ENCODE measurements at regions not wholly inside any gene's neighbourhood (a gene's known extent, or its start where the extent isn't known, plus 50 kb on each side); places are given as distances from the start of the nearest gene placed in this dataset.
"Not testable (repeated sequence)": the region's sequence is repeated elsewhere in the genome, so short reads cannot be mapped to it uniquely, and the experiment has no call there.

- POLR2A ChIA-PET, result no interaction called here
- H3K36me3 Mint-ChIP-seq (ENCODE audit: low read depth), result no peaks in the 10 kb centered on the region
- CTCF ChIA-PET, result no interaction called here
- no peak overlapping the region for H3K4me3 Mint-ChIP-seq
- no peak for ATAC-seq
- DNase-seq, result no peak
- intact Hi-C loops (cut with DNase I, micrococcal nuclease), result no loop called here
- no peaks in the 10 kb centered on the region for H3K27me3 Mint-ChIP-seq
- no peaks in the 10 kb centered on the region for H3K9me3 Mint-ChIP-seq (ENCODE audit: low read depth)
- H3K4me1 Mint-ChIP-seq, result no peaks in the 10 kb centered on the region
- no peak overlapping the region for H3K27ac Mint-ChIP-seq
These were observed 53.1 kb downstream of the GGTLC2 start for GRCh38 chr22:22697377-22698117.

- intact Hi-C loops (cut with DNase I, micrococcal nuclease), result no loop called here
- Mint-ChIP-seq H3K4me1 (no peaks in the 10 kb centered on the region), H3K9me3 (ENCODE audit: low read depth) (no peaks in the 10 kb centered on the region), H3K4me3 (no peak overlapping the region), H3K36me3 (ENCODE audit: low read depth) (no peaks in the 10 kb centered on the region), H3K27me3 (no peaks in the 10 kb centered on the region), H3K27ac (no peak overlapping the region)
- ATAC-seq, result no peak
- CTCF ChIA-PET, result interaction anchor here (0.6 kb wide), 1 partner anchor 240 kb away, joined by 3 read pairs; no protein-coding TSS in a partner anchor
- POLR2A ChIA-PET, result no interaction called here
- DNase-seq, result no peak
These were observed 53.9 kb downstream of the GGTLC2 start for GRCh38 chr22:22698263-22698750.

- ChIA-PET POLR2A (no interaction called here), CTCF (interaction anchor here (0.9 to 1.0 kb wide), 2 partner anchors 9 to 13 kb away, joined by 3 to 5 read pairs; no protein-coding TSS in a partner anchor)
- Mint-ChIP-seq H3K4me1 (no peaks in the 10 kb centered on the region), H3K27ac (no peak overlapping the region), H3K36me3 (ENCODE audit: low read depth) (no peaks in the 10 kb centered on the region), H3K9me3 (ENCODE audit: low read depth) (no peaks in the 10 kb centered on the region), H3K27me3 (no peaks in the 10 kb centered on the region), H3K4me3 (no peak overlapping the region)
- intact Hi-C loops (cut with DNase I, micrococcal nuclease), result no loop called here
- no peak for DNase-seq
- no peak for ATAC-seq
These were observed 56.2 kb downstream of the GGTLC2 start for GRCh38 chr22:22700631-22701030.

- intact Hi-C loops (cut with DNase I, micrococcal nuclease); H3K27ac Mint-ChIP-seq: not testable (repeated sequence)
- CTCF ChIA-PET, result interaction anchor here (0.9 to 1.6 kb wide), 2 partner anchors 8 kb away, joined by 4 to 5 read pairs; no protein-coding TSS in a partner anchor
These were observed 57.1 kb downstream of the GGTLC2 start for GRCh38 chr22:22701557-22701956.

GRCh38 chr22:22702237-22703202, 58.1 kb downstream of the GGTLC2 start:
- peak; percentile 33 for DNase-seq

More at GRCh38 chr22:22701557-22701956, 57.1 kb downstream of the GGTLC2 start:
- DNase-seq; H3K27me3 Mint-ChIP-seq; H3K36me3 Mint-ChIP-seq (ENCODE audit: low read depth); H3K4me1 Mint-ChIP-seq; H3K4me3 Mint-ChIP-seq; H3K9me3 Mint-ChIP-seq (ENCODE audit: low read depth); POLR2A ChIA-PET; ATAC-seq: not testable (repeated sequence)

GRCh38 chr22:22703203-22703570, 58.8 kb downstream of the GGTLC2 start:
- ATAC-seq, result no peak
- no peak for DNase-seq
- Mint-ChIP-seq H3K36me3 (ENCODE audit: low read depth) (no peaks in the 10 kb centered on the region), H3K4me1 (no peaks in the 10 kb centered on the region), H3K27ac (no peak overlapping the region), H3K27me3 (no peaks in the 10 kb centered on the region), H3K4me3 (no peak overlapping the region), H3K9me3 (ENCODE audit: low read depth) (no peaks in the 10 kb centered on the region)
- ChIA-PET CTCF (interaction anchor here (0.6 to 1.6 kb wide), 3 partner anchors 10 to 174 kb away, joined by 3 to 4 read pairs (median 3); no protein-coding TSS in a partner anchor), POLR2A (no interaction called here)
- intact Hi-C loops (cut with DNase I, micrococcal nuclease), result no loop called here

More at GRCh38 chr22:22702237-22703202, 58.1 kb downstream of the GGTLC2 start:
- no peak for ATAC-seq
- POLR2A ChIA-PET, result no interaction called here
- no peaks in the 10 kb centered on the region for H3K36me3 Mint-ChIP-seq (ENCODE audit: low read depth)
- no peak overlapping the region for H3K4me3 Mint-ChIP-seq
- CTCF ChIA-PET, result interaction anchor here (0.6 to 1.6 kb wide), 5 partner anchors 9 to 550 kb away, joined by 3 to 4 read pairs (median 3); no protein-coding TSS in a partner anchor
- intact Hi-C loops (cut with DNase I, micrococcal nuclease), result no loop called here
- H3K9me3 Mint-ChIP-seq (ENCODE audit: low read depth), result no peaks in the 10 kb centered on the region
- no peaks in the 10 kb centered on the region for H3K27me3 Mint-ChIP-seq
- no peaks in the 10 kb centered on the region for H3K4me1 Mint-ChIP-seq
- no peak overlapping the region for H3K27ac Mint-ChIP-seq

- no peak overlapping the region for H3K27ac Mint-ChIP-seq
- H3K27me3 Mint-ChIP-seq, result no peaks in the 10 kb centered on the region
- ChIA-PET POLR2A (no interaction called here), CTCF (interaction anchor here (1.5 kb wide), 1 partner anchor 42 kb away, joined by 4 read pairs; no protein-coding TSS in a partner anchor)
- no peaks in the 10 kb centered on the region for H3K9me3 Mint-ChIP-seq (ENCODE audit: low read depth)
- no peak for DNase-seq
- no peaks in the 10 kb centered on the region for H3K4me1 Mint-ChIP-seq
- intact Hi-C loops (cut with DNase I, micrococcal nuclease), result no loop called here
- no peak for ATAC-seq
- no peak overlapping the region for H3K4me3 Mint-ChIP-seq
- no peaks in the 10 kb centered on the region for H3K36me3 Mint-ChIP-seq (ENCODE audit: low read depth)
These were observed 59.3 kb downstream of the GGTLC2 start for GRCh38 chr22:22703715-22704114.

- DNase-seq (no peak), ATAC-seq (no peak)
- Mint-ChIP-seq H3K4me1 (no peaks in the 10 kb centered on the region), H3K36me3 (ENCODE audit: low read depth) (no peaks in the 10 kb centered on the region), H3K4me3 (no peak overlapping the region), H3K27ac (no peak overlapping the region), H3K9me3 (ENCODE audit: low read depth) (no peaks in the 10 kb centered on the region), H3K27me3 (no peaks in the 10 kb centered on the region)
- intact Hi-C loops (cut with DNase I, micrococcal nuclease), result no loop called here
- CTCF ChIA-PET, result interaction anchor here (0.9 to 1.5 kb wide), 3 partner anchors 42 to 250 kb away, joined by 4 read pairs; no protein-coding TSS in a partner anchor
- POLR2A ChIA-PET, result no interaction called here
These were observed 59.9 kb downstream of the GGTLC2 start for GRCh38 chr22:22704156-22704946.

GRCh38 chr22:22705328-22706100, 61.1 kb downstream of the GGTLC2 start:
- intact Hi-C loops (cut with DNase I, micrococcal nuclease), result no loop called here
- H3K27me3 Mint-ChIP-seq, result no peaks in the 10 kb centered on the region
- H3K4me1 Mint-ChIP-seq, result no peaks in the 10 kb centered on the region
- no peak for ATAC-seq
- ChIA-PET POLR2A (no interaction called here), CTCF (interaction anchor here (0.6 to 1.5 kb wide), 7 partner anchors 40 to 1523 kb away, joined by 3 to 4 read pairs (median 4); no protein-coding TSS in a partner anchor)
- H3K4me3 Mint-ChIP-seq, result no peak overlapping the region
- H3K36me3 Mint-ChIP-seq (ENCODE audit: low read depth), result no peaks in the 10 kb centered on the region
- no peak for DNase-seq
- H3K27ac Mint-ChIP-seq, result no peak overlapping the region
- no peaks in the 10 kb centered on the region for H3K9me3 Mint-ChIP-seq (ENCODE audit: low read depth)

GRCh38 chr22:22706253-22706915, 62.0 kb downstream of the GGTLC2 start:
- no peak for DNase-seq
- ChIA-PET POLR2A (no interaction called here), CTCF (interaction anchor here (1.1 to 1.5 kb wide), 3 partner anchors 45 to 120 kb away, joined by 3 to 4 read pairs (median 3); no protein-coding TSS in a partner anchor)
- no peak overlapping the region for H3K27ac Mint-ChIP-seq
- no peaks in the 10 kb centered on the region for H3K9me3 Mint-ChIP-seq (ENCODE audit: low read depth)
- H3K36me3 Mint-ChIP-seq (ENCODE audit: low read depth), result no peaks in the 10 kb centered on the region
- intact Hi-C loops (cut with DNase I, micrococcal nuclease), result no loop called here
- no peaks in the 10 kb centered on the region for H3K4me1 Mint-ChIP-seq
- no peaks in the 10 kb centered on the region for H3K27me3 Mint-ChIP-seq
- no peak for ATAC-seq
- no peak overlapping the region for H3K4me3 Mint-ChIP-seq

Data from activated CD4-positive, alpha-beta T cell treated with anti-CD3 and anti-CD28 coated beads for 36 hours (primary cell).